Erythroblast (primary cell): ENCODE measurements at regions not wholly inside any gene's neighbourhood (a gene's known extent, or its start where the extent isn't known, plus 50 kb on each side); places are given as distances from the start of the nearest gene placed in this dataset.
A peak's percentile ranks its signal among the peaks of the same experiment; 100 is the strongest.

Experiments used
- DNase-seq, 2 experiments: peaks; one replicate each; lab custom pipeline; 2025; lab: John Stamatoyannopoulos, UW
- GATA1 ChIP-seq: IDR thresholded peaks from 2 replicates; pipeline ENCODE4 v1.6.1; 2011; ENCODE audit warnings: low read depth, mild to moderate bottlenecking, control low read depth, low read length, moderate library complexity
- POLR2A ChIP-seq: IDR thresholded peaks from 2 replicates; pipeline ENCODE4 v1.6.1; 2011; ENCODE audit warnings: mild to moderate bottlenecking, low read length

GRCh38 chr1:69502991-69503390 is 64.7 kb upstream of the LRRC7 start:
- TF ChIP-seq POLR2A (no peak), GATA1 (no peak)
- DNase-seq: no peak

DNA sequence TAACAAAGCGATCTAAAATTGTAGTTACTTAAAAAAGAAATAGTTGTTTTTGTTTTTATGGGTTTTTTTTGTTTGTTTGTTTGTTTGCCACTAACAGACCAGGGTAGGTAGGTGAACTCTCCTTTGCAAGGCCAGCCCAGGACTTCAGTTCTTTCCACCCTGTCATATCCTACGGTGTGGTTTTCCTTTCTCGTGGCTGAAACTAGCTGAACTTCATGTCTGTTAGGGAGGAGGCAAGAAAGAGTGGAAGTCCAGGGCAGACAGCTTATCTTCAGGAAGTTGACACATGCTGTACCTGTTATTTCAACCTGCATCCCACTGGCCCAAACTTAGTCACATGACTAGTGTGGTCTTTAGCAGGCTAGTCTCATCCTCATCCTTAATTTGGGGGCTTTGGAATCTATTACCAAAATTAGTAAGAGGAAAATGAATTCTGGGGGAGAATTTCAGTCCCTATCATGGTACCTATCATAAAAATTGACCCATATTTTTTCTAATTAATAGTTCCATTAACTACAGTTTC is 62.9 kb upstream of the LRRC7 start:
- DNase-seq: no peak
- TF ChIP-seq GATA1 (no peak), POLR2A (no peak)

DNA sequence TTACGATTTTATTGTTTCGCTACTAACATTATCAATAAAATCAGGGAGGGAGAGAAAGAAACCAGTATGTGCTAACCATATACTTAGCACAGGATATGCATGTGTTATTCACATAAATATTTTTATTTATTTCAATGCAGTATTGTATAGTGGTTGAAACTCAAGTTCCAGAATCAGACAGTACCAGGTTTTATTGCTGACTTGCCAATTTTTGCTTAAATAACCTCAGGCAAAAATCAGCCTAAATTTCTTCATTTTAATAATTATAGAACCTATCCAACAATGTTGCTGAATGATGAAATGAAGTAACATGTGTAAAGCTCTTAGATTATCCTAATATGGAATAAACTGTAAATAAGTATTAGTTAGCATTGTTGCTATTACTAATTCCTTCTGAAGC is 61.4 kb upstream of the LRRC7 start:
- no peak for TF ChIP-seq POLR2A
- no peak for TF ChIP-seq GATA1
- DNase-seq: no peak

GRCh38 chr1:69506721-69507120 is 61.0 kb upstream of the LRRC7 start:
- DNase-seq: peak in 1 of 2 experiments; percentile 7
- no peak for TF ChIP-seq POLR2A
- no peak for TF ChIP-seq GATA1

DNA sequence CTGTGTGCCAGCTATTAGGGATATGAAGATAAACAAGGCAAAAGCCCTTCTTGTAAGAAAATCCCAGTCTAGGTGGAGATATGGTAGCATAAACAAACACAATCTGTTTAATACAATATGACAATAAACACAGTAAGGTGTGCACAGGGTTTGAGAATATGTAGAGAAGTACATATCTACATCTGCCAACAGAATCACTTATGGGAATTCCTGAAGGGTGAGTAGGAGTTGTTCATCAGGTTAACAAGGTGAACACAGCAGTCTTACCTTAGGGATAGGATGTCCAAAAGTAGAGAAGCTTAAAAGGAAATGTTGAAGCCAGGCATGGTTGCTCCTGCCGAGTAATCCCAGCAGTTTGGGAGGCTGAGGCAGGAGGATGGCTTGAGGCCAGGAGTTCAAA is 57.7 kb upstream of the LRRC7 start:
- DNase-seq: no peak
- TF ChIP-seq POLR2A (no peak), GATA1 (no peak)

GRCh38 chr1:69511426-69512192 is 56.1 kb upstream of the LRRC7 start:
- TF ChIP-seq GATA1 (no peak), POLR2A (no peak)
- no peak for DNase-seq

- no peak for DNase-seq
- TF ChIP-seq GATA1: no peak
- no peak for TF ChIP-seq POLR2A
Measured at GRCh38 chr1:69513601-69514000, 54.1 kb upstream of the LRRC7 start.
